AG10803 (cell line): ENCODE measurements at regions not wholly inside any gene's neighbourhood (a gene's known extent, or its start where the extent isn't known, plus 50 kb on each side); places are given as distances from the start of the nearest gene placed in this dataset.

ENCODE experiments used
- DNase-seq: peaks from one replicate; pipeline ENCODE4 v3.0.0; 2010; ENCODE audit warnings: low read depth
- H3K4me3 ChIP-seq: 2 replicates; pipeline ENCODE4 v1.5.1; 2011; ENCODE audit warnings: mild to moderate bottlenecking, low read length, control low read depth
- CTCF ChIP-seq: conservative IDR thresholded peaks from 2 replicates; pipeline ENCODE4 v1.5.1; 2011; ENCODE audit warnings: mild to moderate bottlenecking, low read length, control low read depth, inconsistent platforms

GRCh38 chr13:58594747-58595600 lies 963.4 kb downstream of the PCDH17 start:
- no peak for DNase-seq
- no peak for TF ChIP-seq CTCF
- H3K4me3 ChIP-seq, result no peak overlapping the region

- TF ChIP-seq CTCF, result no peak
- DNase-seq, result no peak
- H3K4me3 ChIP-seq, result no peak overlapping the region
Observed at GRCh38 chr13:58597552-58597951, 966.0 kb downstream of the PCDH17 start.

GRCh38 chr13:58598241-58598640 lies 966.7 kb downstream of the PCDH17 start:
- TF ChIP-seq CTCF, result no peak
- no peak for DNase-seq
- H3K4me3 ChIP-seq, result no peak overlapping the region

GRCh38 chr13:58611117-58611516 lies 979.6 kb downstream of the PCDH17 start:
- no peak for TF ChIP-seq CTCF
- H3K4me3 ChIP-seq, result no peak overlapping the region
- no peak for DNase-seq

- no peak overlapping the region for H3K4me3 ChIP-seq
- no peak for DNase-seq
- TF ChIP-seq CTCF, result no peak
Observed at GRCh38 chr13:58617880-58618665, 986.5 kb downstream of the PCDH17 start.

GRCh38 chr13:58619396-58620113 lies 988.0 kb downstream of the PCDH17 start:
- TF ChIP-seq CTCF, result no peak
- H3K4me3 ChIP-seq, result no peak overlapping the region
- DNase-seq, result no peak
